ENCODE measurements at regions not wholly inside any gene's neighbourhood (a gene's known extent, or its start where the extent isn't known, plus 50 kb on each side); places are given as distances from the start of the nearest gene placed in this dataset.

GRCh38 chr5:61230492-61230891, 68.2 kb upstream of the SMIM15 start:
- TF ChIP-seq CTCF (IDR thresholded peaks at IDR 0.05; ENCODE audit: low read depth, low read length) (no peak), MYC (IDR thresholded peaks at IDR 0.05; ENCODE audit: low read depth, low read length) (no peak)
